Fibroblast of lung (primary cell): ENCODE measurements at regions not wholly inside any gene's neighbourhood (a gene's known extent, or its start where the extent isn't known, plus 50 kb on each side); places are given as distances from the start of the nearest gene placed in this dataset.

Experiments used
- DNase-seq, 2 donors: peaks; one replicate each; pipeline versions ENCODE4 v3.0.0 to v3.0.0-alpha.2; 2010; ENCODE audit warnings: low read depth in 2 of 2
- H2AFZ ChIP-seq: 2 replicates; pipeline ENCODE4 v1.5.1; 2012; ENCODE audit warnings: low read length, control low read depth, inconsistent platforms
- H3K27ac ChIP-seq: 2 replicates; pipeline ENCODE4 v1.5.1; 2011; ENCODE audit warnings: low read length, control low read depth; ENCODE audit not compliant: insufficient read depth
- H3K27me3 ChIP-seq: 2 replicates; pipeline ENCODE4 v1.5.1; 2011; ENCODE audit warnings: mild to moderate bottlenecking, low read length; ENCODE audit not compliant: control insufficient read depth, insufficient read depth
- H3K36me3 ChIP-seq: 2 replicates; pipeline ENCODE4 v1.5.1; 2011; ENCODE audit warnings: low read length; ENCODE audit not compliant: control insufficient read depth, insufficient read depth
- H3K4me1 ChIP-seq: 2 replicates; pipeline ENCODE4 v1.5.1; 2011; ENCODE audit warnings: low read length; ENCODE audit not compliant: control insufficient read depth, insufficient read depth; ENCODE audit errors: extremely low read depth
- H3K4me2 ChIP-seq: 2 replicates; pipeline ENCODE4 v1.5.1; 2011; ENCODE audit warnings: low read length, control low read depth; ENCODE audit not compliant: insufficient read depth; ENCODE audit errors: extremely low read depth
- H3K4me3 ChIP-seq, 4 experiments: fragments of 200-600 bp in 1 of 4; sonication (generic) in 1 of 4; replicated peaks in 1 of 4; 2 replicates each; pipeline ENCODE4 v1.5.1; 2011 to 2016; ENCODE audit warnings: low read length in 4 of 4, low read depth in 3 of 4, mild to moderate bottlenecking in 3 of 4, control low read depth in 2 of 4, inconsistent platforms in 1 of 4, mixed read lengths in 1 of 4; ENCODE audit not compliant: insufficient read depth in 1 of 4; ENCODE audit errors: control extremely low read depth in 1 of 4
- H3K79me2 ChIP-seq: 2 replicates; pipeline ENCODE4 v1.5.1; 2012; ENCODE audit warnings: mild to moderate bottlenecking, low read length, inconsistent platforms; ENCODE audit not compliant: control insufficient read depth, insufficient read depth
- H3K9ac ChIP-seq: 2 replicates; pipeline ENCODE4 v1.5.1; 2011; ENCODE audit warnings: mild to moderate bottlenecking, low read length, control low read depth; ENCODE audit not compliant: insufficient read depth
- H3K9me3 ChIP-seq: 2 replicates; pipeline ENCODE4 v1.5.1; 2012; ENCODE audit warnings: low read depth, low read length; ENCODE audit not compliant: control insufficient read depth, insufficient read depth
- H4K20me1 ChIP-seq: 2 replicates; pipeline ENCODE4 v1.5.1; 2011; ENCODE audit warnings: low read length; ENCODE audit not compliant: control insufficient read depth, insufficient read depth; ENCODE audit errors: extremely low read depth
- CTCF ChIP-seq, 2 donors: IDR thresholded peaks in 1 of 2; conservative IDR thresholded peaks in 1 of 2; 1 replicate in 1 of 2; 2 replicates in 1 of 2; pipeline ENCODE4 v1.5.1; 2011 to 2012; ENCODE audit warnings: low read length in 2 of 2, control low read depth in 1 of 2, inconsistent platforms in 1 of 2, low read depth in 1 of 2, mild to moderate bottlenecking in 1 of 2
- EZH2 ChIP-seq: IDR thresholded peaks from 2 replicates; pipeline ENCODE4 v1.5.1; 2012; ENCODE audit warnings: low read length, control low read depth, mild to moderate bottlenecking; ENCODE audit errors: missing control alignments

DNA sequence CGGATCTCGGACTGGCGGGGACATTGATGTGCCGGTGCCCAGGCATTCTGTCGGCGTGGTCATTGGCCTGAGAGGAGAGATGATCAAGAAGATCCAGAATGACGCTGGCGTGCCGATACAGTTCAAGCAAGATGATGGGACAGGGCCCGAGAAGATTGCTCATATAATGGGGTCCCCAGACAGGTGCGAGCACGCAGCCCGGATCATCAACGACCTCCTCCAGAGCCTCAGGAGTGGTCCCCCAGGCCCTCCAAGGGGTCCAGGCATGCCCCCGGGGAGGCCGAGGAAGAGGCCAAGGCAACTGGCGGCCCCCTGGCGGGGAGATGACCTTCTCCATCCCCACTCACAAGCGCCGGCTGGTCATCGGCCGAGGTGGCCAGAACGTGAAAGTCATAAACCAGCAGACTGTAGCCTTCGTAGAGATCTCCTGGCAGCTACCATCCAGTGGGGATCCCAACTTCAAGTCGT, 106.5 kb upstream of the MTAP start:
- no peak overlapping the region for H2AFZ ChIP-seq
- H3K9me3 ChIP-seq = no peaks in the 10 kb centered on the region
- H3K4me3 ChIP-seq = no peak overlapping the region
- H3K27me3 ChIP-seq = no peaks in the 10 kb centered on the region
- H3K79me2 ChIP-seq = no peaks in the 10 kb centered on the region
- no peak for TF ChIP-seq EZH2
- TF ChIP-seq CTCF (conservative IDR thresholded peaks at IDR 0.05 in 1 of 2, IDR thresholded peaks at IDR 0.05 in 1 of 2; ENCODE audit: low read depth in 1 of 2, low read length in 2 of 2) = no peak
- H3K9ac ChIP-seq = no peak overlapping the region
- no peak for DNase-seq
- no peak overlapping the region for H3K27ac ChIP-seq
- H4K20me1 ChIP-seq = no peaks in the 10 kb centered on the region
- no peaks in the 10 kb centered on the region for H3K4me1 ChIP-seq
- no peak overlapping the region for H3K4me2 ChIP-seq
- no peaks in the 10 kb centered on the region for H3K36me3 ChIP-seq

- H3K4me1 ChIP-seq = no peaks in the 10 kb centered on the region
- H3K9ac ChIP-seq = no peak overlapping the region
- H3K36me3 ChIP-seq = no peaks in the 10 kb centered on the region
- no peak overlapping the region for H3K4me3 ChIP-seq
- no peaks in the 10 kb centered on the region for H3K27me3 ChIP-seq
- no peaks in the 10 kb centered on the region for H3K9me3 ChIP-seq
- no peak overlapping the region for H2AFZ ChIP-seq
- no peak for DNase-seq
- no peaks in the 10 kb centered on the region for H3K79me2 ChIP-seq
- no peaks in the 10 kb centered on the region for H4K20me1 ChIP-seq
- TF ChIP-seq CTCF (conservative IDR thresholded peaks at IDR 0.05 in 1 of 2, IDR thresholded peaks at IDR 0.05 in 1 of 2; ENCODE audit: low read depth in 1 of 2, low read length in 2 of 2) = no peak
- no peak for TF ChIP-seq EZH2
- no peak overlapping the region for H3K27ac ChIP-seq
- no peak overlapping the region for H3K4me2 ChIP-seq
These were observed 106.0 kb upstream of the MTAP start for GRCh38 chr9:21696411-21696871.

- no peak overlapping the region for H3K27ac ChIP-seq
- no peaks in the 10 kb centered on the region for H4K20me1 ChIP-seq
- no peaks in the 10 kb centered on the region for H3K36me3 ChIP-seq
- H2AFZ ChIP-seq = no peak overlapping the region
- H3K9ac ChIP-seq = no peak overlapping the region
- no peaks in the 10 kb centered on the region for H3K9me3 ChIP-seq
- no peaks in the 10 kb centered on the region for H3K4me1 ChIP-seq
- no peak overlapping the region for H3K4me2 ChIP-seq
- no peak overlapping the region for H3K4me3 ChIP-seq
- TF ChIP-seq EZH2 (no peak), CTCF (conservative IDR thresholded peaks at IDR 0.05 in 1 of 2, IDR thresholded peaks at IDR 0.05 in 1 of 2; ENCODE audit: low read depth in 1 of 2, low read length in 2 of 2) (no peak)
- no peaks in the 10 kb centered on the region for H3K27me3 ChIP-seq
- H3K79me2 ChIP-seq = no peaks in the 10 kb centered on the region
- peak; percentile 12 to 73 for DNase-seq
These were observed 94.2 kb upstream of the MTAP start for GRCh38 chr9:21708260-21708711.
